Right lobe of liver (tissue), 6 donors: ENCODE measurements at regions not wholly inside any gene's neighbourhood (a gene's known extent, or its start where the extent isn't known, plus 50 kb on each side); places are given as distances from the start of the nearest gene placed in this dataset.

Experiments
- ATAC-seq, 4 donors: fragments of 200-7000 bp; cut with Tn5 transposase; one replicate each; pipeline ENCODE4 v1.9.1; 2020; ENCODE audit warnings: mild to moderate bottlenecking in 4 of 4, moderate library complexity in 4 of 4
- DNase-seq, 3 donors: peaks; one replicate each; pipeline ENCODE4 v3.0.0-alpha.2; 2020
- H3K27ac ChIP-seq, 3 donors: fragments of 200-600 bp; one replicate each; pipeline ENCODE4 v1.8.0; 2022
- H3K27me3 ChIP-seq, 2 donors: fragments of 200-600 bp; one replicate each; pipeline ENCODE4 v1.8.0; 2022
- H3K36me3 ChIP-seq, 4 donors: fragments of 200-600 bp; sonication (generic) in 1 of 4; one replicate each; pipeline versions ENCODE4 v1.5.1 to v1.8.0; 2017 to 2022; ENCODE audit warnings: control low read depth in 1 of 4
- H3K4me1 ChIP-seq, 4 donors: fragments of 200-600 bp; sonication (generic) in 1 of 4; one replicate each; pipeline versions ENCODE4 v1.5.1 to v1.8.0; 2017 to 2022; ENCODE audit warnings: control low read depth in 1 of 4
- H3K4me3 ChIP-seq, 3 donors: fragments of 200-600 bp; one replicate each; pipeline ENCODE4 v1.8.0; 2022
- H3K9me3 ChIP-seq, 4 donors: fragments of 200-600 bp; sonication (generic) in 1 of 4; one replicate each; pipeline versions ENCODE4 v1.5.1 to v1.8.0; 2017 to 2022; ENCODE audit warnings: control low read depth in 1 of 4
- CTCF ChIP-seq, 4 donors: fragments of 200-600 bp in 3 of 4; fragments of 450-650 bp in 1 of 4; IDR thresholded peaks; one replicate each; pipeline versions ENCODE4 v1.5.1 to v1.8.0; 2016 to 2022; ENCODE audit warnings: antibody characterized with exemption in 4 of 4, mild to moderate bottlenecking in 2 of 4
- POLR2A ChIP-seq: fragments of 450-650 bp; IDR thresholded peaks from one replicate; pipeline ENCODE4 v1.6.1; 2017; ENCODE audit warnings: antibody characterized with exemption, mild to moderate bottlenecking
- WGBS: methylation state at CpG from one replicate; pipeline ENCODE4 v1.1.6; 2018; ENCODE audit warnings: low coverage, low lambda C conversion rate; ENCODE audit not compliant: insufficient coverage; ENCODE audit errors: missing lambda C conversion rate; 5-methylcytosine and 5-hydroxymethylcytosine counted together
- intact Hi-C, 2 donors: fragments of 100-400 bp; cut with DNase I; formaldehyde crosslinking; loops; one replicate each; pipeline versions ENCODE4 v1.11.2 to v1.14.1; 2022
- donor health status: DM: no; HTN: yes; CAD: no.
- donor health status: DM: no; HTN: no; CAD: no.
- donor health status: DM: no; HTN: no; CAD: no.
- donor health status: DM: no; HTN: yes; CAD: no.
- donor health status: DM: no; HTN: yes; CAD: no.

- H3K9me3 ChIP-seq: no peaks in the 10 kb centered on the region
- DNase-seq (no peak), ATAC-seq (no peak)
- H3K36me3 ChIP-seq: no peaks in the 10 kb centered on the region
- TF ChIP-seq CTCF (IDR thresholded peaks at IDR 0.05) (no peak), POLR2A (no peak)
- no peaks in the 10 kb centered on the region for H3K27me3 ChIP-seq
- no peak overlapping the region for H3K4me3 ChIP-seq
- no peaks in the 10 kb centered on the region for H3K4me1 ChIP-seq
- 91% methylated on average over 3 of the region's 3 CpGs for WGBS
- intact Hi-C loops: no loop called here
- no peak overlapping the region for H3K27ac ChIP-seq
Measured at GRCh38 chr5:58041884-58042283, 418.0 kb downstream of the PLK2 start.

- H3K4me3 ChIP-seq: no peak overlapping the region
- H3K4me1 ChIP-seq: no peaks in the 10 kb centered on the region
- intact Hi-C loops: no loop called here
- no peaks in the 10 kb centered on the region for H3K27me3 ChIP-seq
- 44% methylated on average over 1 of the region's 1 CpG for WGBS
- ATAC-seq: no peak
- no peaks in the 10 kb centered on the region for H3K36me3 ChIP-seq
- H3K9me3 ChIP-seq: no peaks in the 10 kb centered on the region
- no peak for DNase-seq
- TF ChIP-seq POLR2A (no peak), CTCF (IDR thresholded peaks at IDR 0.05) (no peak)
- no peak overlapping the region for H3K27ac ChIP-seq
Measured at GRCh38 chr5:58040846-58041245, 419.0 kb downstream of the PLK2 start.

- H3K9me3 ChIP-seq: no peaks in the 10 kb centered on the region
- H3K4me3 ChIP-seq: no peak overlapping the region
- DNase-seq: peak in 1 of 3 donors; percentile 14
- H3K27ac ChIP-seq: no peak overlapping the region
- H3K27me3 ChIP-seq: no peaks in the 10 kb centered on the region
- no peaks in the 10 kb centered on the region for H3K4me1 ChIP-seq
- H3K36me3 ChIP-seq: no peaks in the 10 kb centered on the region
- WGBS: 19% methylated on average over 2 of the region's 2 CpGs
- TF ChIP-seq POLR2A (no peak), CTCF (IDR thresholded peaks at IDR 0.05) (no peak)
- intact Hi-C loops: no loop called here
- ATAC-seq: peak; percentile 66 to 89 (median 83)
Measured at GRCh38 chr5:58040044-58040443, 419.8 kb downstream of the PLK2 start.

GRCh38 chr5:58037899-58038298 is 422.0 kb downstream of the PLK2 start:
- H3K4me1 ChIP-seq: no peaks in the 10 kb centered on the region
- TF ChIP-seq CTCF (IDR thresholded peaks at IDR 0.05): no peak
- TF ChIP-seq POLR2A: no peak
- H3K27me3 ChIP-seq: no peaks in the 10 kb centered on the region
- no peak for DNase-seq
- no peaks in the 10 kb centered on the region for H3K9me3 ChIP-seq
- ATAC-seq: no peak
- no peak overlapping the region for H3K4me3 ChIP-seq
- no peaks in the 10 kb centered on the region for H3K36me3 ChIP-seq
- WGBS: 90% methylated on average over 3 of the region's 3 CpGs
- intact Hi-C loops: no loop called here
- H3K27ac ChIP-seq: no peak overlapping the region

- TF ChIP-seq CTCF (IDR thresholded peaks at IDR 0.05): no peak
- no peak for TF ChIP-seq POLR2A
- H3K4me3 ChIP-seq: no peak overlapping the region
- H3K27ac ChIP-seq: no peak overlapping the region
- peaks cover 0 to 9% (median 0%) of the 10 kb centered on the region in 4 donors for H3K4me1 ChIP-seq
- H3K9me3 ChIP-seq: no peaks in the 10 kb centered on the region
- no peaks in the 10 kb centered on the region for H3K36me3 ChIP-seq
- WGBS: no CpG with 5 or more reads among the region's 1 CpG
- no peak for DNase-seq
- ATAC-seq: no peak
- no peaks in the 10 kb centered on the region for H3K27me3 ChIP-seq
- intact Hi-C loops: no loop called here
Measured at GRCh38 chr5:58025809-58026208, 434.1 kb downstream of the PLK2 start.
